Midbrain (tissue), 1 donor: ENCODE measurements at regions not wholly inside any gene's neighbourhood (a gene's known extent, or its start where the extent isn't known, plus 50 kb on each side); places are given as distances from the start of the nearest gene placed in this dataset.
"Not testable (repeated sequence)": the region's sequence is repeated elsewhere in the genome, so short reads cannot be mapped to it uniquely, and the experiment has no call there.

Source experiments
- DNase-seq: peaks from one replicate; lab custom pipeline; 2025; lab: John Stamatoyannopoulos, UW

DNA sequence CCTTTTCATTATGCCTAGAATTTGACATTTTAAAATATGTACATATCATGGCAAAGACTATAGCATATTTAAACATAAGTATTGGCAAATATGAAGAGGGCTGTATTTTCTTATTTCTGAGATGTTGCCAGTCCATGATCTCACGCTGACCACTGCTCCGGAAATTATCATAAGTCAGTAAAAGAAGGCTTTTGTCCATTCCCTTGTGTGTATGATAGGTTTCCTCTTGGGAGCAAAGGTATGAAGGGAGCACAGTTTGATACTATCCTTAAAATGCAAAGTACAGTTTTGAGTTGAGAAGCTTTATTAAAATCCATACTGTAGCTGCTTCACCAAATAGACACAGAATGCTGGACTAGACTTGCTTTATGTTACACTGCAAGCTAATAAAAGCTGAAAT, 52.6 kb upstream of the AGA start:
- DNase-seq, result no peak

DNA sequence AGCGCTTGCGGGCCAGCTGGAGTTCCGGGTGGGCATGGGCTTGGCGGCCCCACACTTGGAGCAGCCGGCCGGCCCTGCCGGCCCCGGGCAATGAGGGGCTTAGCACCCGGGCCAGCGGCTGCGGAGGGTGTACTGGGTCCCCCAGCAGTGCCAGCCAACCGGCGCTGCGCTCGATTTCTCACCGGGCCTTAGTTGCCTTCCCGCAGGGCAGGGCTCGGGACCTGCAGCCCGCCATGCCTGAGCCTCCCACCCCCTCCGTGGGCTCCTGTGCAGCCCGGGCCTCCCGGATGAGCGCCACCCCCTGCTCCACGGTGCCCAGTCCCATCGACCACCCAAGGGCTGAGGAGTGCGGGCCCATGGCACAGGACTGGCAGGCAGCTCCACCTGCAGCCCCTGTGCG, 53.4 kb upstream of the AGA start:
- not testable (repeated sequence) for DNase-seq

DNA sequence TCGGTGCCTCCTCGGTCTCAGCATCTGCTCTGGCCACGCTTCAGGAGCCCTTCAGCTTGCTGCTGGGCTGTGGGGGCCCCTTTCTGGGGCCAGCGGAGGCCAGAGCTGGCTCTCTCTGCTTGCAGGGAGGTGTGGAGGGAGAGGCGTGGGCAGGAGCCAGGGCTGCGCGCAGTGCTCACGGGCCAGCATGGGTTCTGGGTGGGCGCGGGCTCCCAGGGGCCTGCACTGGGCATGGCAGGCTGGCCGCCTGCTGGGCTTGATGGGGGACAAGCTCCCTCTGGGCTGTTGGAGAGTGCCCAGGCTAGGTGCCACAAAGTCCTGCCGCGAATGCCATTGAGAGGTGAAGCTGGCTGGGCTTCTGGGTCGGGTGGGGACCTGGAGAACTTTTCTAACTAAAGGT, 57.3 kb upstream of the AGA start:
- no peak for DNase-seq

GRCh38 chr4:177505171-177505615, 63.0 kb upstream of the AGA start:
- no peak for DNase-seq

GRCh38 chr4:177508662-177509061, 66.4 kb upstream of the AGA start:
- DNase-seq, result no peak

GRCh38 chr4:177509226-177509745, 67.0 kb upstream of the AGA start:
- DNase-seq, result no peak

GRCh38 chr4:177511611-177512010, 69.4 kb upstream of the AGA start:
- DNase-seq, result no peak

DNA sequence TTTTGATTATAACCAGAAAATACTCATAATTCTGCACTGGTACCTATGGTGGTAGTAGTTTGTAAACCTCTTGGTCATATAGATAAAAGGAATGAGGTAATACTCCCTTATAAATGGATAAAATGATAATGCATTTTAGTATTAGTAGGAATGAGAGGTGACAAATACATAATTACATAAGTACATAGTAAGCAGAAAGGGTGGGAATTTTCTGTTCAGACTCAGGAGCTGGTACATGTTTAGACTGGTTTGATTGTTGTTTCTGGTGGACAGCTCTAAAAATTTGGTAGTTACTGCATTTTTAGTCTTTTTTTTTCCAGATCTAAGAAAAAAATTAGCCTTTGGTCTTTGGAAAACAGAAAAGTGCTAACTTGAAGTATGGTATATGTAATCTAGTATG, 70.4 kb upstream of the AGA start:
- no peak for DNase-seq

DNA sequence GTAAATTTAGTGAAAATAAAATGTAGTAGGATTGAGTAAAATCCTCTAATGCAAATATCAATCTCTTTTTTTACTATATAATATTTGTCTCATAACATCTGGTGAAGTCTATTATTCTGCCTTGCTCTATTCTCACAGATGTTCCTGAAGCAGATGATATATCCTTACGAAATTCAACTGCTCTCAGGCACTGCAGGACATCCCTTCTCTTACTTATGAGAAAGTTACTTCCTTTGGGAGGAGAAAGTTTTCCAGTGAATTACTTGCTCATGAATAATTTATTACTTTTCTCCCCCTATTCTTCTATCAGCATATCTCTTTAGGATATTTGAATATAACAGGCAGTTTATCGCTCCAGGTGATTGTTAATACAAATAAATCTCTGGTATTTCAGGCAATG, 75.6 kb upstream of the AGA start:
- DNase-seq, result no peak

DNA sequence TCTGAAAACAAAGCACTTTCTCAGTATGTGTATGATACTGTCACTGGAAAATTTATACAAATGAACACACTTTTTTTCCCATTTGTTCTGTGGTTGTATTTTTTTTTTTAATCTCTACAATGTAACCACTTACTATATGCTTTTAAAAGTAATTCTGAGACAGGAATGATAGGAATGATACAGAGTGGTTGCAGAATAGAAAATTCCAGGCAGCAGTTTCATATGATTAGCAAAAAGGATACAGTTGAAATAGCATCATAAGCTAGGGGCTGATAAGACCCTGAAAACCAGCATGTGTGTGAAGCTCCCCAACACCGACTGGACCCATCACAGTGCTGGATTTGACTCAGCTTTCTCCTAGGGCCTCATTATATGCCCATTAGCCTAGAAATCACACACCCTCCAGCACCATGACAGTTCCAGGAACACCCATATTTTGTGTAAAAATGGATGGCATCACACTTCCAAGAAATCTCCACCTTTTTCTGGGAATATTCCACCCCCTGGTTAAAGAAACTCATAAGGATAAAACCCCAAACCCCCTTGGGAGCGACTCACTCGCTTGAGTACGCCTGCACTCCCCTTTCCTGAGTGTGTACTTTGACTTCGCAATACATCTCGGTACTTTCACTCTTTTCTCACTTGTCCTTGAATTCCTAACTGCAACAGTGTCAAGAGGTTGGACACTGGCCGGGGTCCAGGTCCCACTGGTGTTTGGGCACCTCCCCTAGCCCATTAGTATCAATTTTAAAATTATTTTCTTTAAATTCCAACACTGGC, 77.4 kb upstream of the AGA start:
- no peak for DNase-seq

DNA sequence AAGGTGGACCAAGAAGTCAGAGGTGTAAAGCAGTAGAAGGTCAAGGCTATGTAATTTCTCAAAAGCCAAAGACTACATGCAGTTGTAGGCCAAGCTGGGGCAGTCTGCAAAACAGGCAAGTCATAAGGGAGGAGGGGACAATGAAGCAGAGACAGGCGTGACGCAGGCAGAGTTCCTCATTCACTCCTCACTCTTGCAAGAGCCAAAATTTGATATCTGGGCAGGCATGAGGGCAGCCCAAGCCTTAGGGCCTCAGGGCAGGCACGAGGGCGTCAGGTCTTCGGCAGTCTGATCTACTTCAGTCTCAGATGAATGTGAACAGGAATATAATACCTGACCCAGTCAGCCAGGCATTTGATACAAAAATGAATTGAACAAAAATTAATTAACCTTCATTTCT, 86.4 kb upstream of the AGA start:
- no peak for DNase-seq

DNA sequence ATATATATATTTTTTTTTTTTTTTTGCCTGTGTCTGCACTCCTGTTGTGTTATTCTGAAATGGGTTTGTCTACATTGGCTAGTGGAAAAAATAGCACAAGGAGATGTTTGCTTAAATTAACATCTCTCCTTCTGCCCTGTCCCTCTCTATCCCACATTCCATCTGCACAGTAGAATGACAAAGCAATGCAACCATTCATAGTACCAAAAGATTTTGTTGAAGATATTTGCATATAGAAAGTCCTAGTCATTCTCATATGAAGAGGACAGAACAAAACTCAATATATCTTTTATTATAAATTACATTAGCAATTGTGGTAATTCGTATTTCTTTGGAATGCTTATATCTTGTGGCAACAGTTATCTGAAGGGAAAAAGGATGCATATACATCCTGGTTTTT, 88.3 kb upstream of the AGA start:
- no peak for DNase-seq

GRCh38 chr4:177532358-177532757, 90.1 kb upstream of the AGA start:
- no peak for DNase-seq

DNA sequence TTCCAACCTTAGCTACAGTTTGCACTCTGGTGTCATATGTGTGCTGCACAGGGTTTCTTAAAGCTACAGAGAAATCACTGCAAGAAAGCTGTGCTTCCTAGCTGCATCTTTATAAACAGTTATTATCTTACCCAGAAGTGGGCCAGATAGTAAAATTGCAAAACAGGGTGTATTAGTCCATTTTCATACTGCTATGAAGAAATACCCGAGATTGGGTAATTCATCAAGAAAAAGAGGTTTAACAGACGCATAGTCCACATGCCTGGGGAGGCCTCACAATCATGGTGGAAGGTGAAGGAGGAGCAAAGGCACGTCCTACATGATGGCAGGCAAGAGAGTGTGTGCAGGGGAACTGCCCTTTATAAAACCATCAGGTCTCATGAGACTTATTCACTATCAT, 92.6 kb upstream of the AGA start:
- DNase-seq, result not testable (repeated sequence)

- no peak for DNase-seq
These were observed 104.5 kb upstream of the AGA start for GRCh38 chr4:177546745-177547144.

DNA sequence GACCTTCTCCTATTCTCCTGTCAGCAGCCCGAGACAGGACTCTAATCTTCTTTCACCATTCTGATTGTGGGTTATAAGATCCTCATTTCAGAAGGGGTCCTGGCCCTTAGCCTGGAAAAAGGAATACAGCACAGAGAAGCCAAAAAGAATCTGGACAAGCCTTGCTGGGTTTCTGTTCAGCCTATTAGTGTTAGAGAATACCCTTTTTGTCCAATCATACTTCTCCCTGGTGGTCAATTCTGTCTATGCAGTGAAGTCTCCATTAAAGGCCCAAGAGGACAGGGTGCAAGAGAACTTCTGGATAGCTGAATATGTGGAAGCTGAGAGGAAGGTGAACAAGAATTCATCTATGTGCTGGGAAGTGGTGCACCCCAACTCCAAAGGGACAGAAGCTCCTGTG, 105.7 kb upstream of the AGA start:
- no peak for DNase-seq

- no peak for DNase-seq
These were observed 112.9 kb upstream of the AGA start for GRCh38 chr4:177555007-177555574.

GRCh38 chr4:177557416-177557815, 115.2 kb upstream of the AGA start:
- DNase-seq, result no peak

DNA sequence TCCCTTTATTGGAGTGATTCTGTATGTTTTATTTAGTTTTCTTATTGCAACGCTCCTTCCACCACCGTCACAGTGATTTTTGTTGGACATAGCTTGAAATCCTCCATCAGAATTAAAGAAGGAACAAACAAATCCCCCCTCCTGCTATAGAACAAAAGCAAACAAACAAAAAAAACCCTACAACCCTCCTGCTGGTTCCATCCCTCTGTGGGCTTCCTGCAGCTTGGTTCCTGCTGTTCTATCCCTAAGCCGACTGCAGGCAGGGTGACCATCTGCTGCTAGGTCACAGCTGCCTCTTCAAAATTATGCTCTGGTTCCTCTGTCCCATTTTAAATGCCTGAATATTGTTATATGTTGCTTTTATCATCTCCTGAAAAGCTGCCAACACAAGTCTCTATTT, 116.8 kb upstream of the AGA start:
- DNase-seq, result no peak

DNA sequence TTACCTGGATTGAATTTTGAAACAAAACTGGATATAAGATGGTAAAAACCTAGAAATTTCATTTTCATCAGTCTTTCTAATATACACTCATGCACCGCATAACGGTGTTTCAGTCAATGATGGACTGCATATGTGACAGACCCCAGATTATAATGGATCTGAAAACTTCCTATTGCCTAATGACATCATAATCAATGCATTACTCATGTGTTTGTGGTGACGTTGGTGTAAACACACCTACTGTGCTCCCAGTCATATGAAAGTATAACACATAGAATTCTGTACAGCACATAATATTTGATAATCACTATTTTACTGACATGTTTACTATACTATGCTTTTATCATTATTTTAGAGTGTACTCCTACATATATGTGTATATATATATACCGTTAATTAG, 119.9 kb upstream of the AGA start:
- no peak for DNase-seq

DNA sequence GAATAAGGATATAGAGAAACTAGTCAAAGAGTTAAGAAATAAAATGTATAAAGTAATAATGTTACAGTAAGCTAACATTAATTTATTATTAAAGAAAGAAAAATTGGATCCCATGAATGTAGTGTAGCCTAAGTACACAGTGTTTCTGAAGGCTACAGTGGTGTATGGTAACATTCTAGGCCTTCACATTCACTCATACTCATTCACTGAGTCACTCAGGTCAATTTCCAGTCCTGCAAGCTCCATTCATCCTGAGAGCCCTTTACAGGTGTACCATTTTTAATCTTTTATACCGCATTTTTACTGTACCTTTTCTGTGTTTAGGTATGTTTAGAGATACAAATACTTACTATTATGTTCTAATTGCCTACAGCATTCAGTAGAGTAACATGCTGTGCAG, 120.6 kb upstream of the AGA start:
- DNase-seq, result no peak

DNA sequence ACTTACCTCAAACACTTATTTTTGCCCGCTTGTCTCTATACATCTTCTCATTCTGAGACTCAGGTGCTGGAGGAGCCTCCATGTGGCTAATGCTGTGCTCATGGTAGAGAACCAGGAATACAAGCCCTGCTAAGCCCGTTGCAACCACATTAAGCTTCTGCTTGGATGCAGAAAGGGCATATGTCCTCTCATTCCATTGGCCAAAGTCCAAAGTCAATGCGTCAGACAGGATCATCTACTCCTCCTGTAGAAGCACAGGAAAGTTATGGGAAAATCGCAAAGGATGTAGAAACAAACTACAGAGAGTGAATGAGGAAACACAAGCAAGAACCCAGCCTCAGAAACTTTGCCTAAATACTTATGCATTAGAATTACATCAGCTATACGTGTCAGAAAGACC, 124.5 kb upstream of the AGA start:
- no peak for DNase-seq

DNA sequence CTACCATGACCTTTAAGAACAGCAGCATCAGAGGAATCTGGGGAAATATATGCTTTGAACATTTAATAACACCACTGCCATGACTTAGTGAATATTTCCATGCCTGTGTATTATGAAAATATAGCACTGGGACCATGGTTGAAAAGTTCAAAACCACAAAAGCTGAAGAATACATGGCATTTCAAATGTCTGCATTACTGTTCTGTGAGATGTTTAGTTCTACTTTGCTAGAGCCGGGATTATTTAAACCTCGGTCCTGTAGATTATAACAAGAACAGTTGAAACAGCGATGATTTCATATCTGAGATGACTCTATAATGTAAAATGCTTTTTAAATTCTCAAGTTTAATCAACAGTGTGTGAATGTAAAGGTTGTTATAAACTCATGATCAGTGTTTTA, 126.7 kb upstream of the AGA start:
- DNase-seq, result no peak

- no peak for DNase-seq
These were observed 127.2 kb upstream of the AGA start for GRCh38 chr4:177569434-177569833.
